Activated CD8-positive, alpha-beta memory T cell treated with anti-CD3 and anti-CD28 coated beads, Interleukin-2, amount 50 U/mL, for 24 hours (primary cell): ENCODE measurements at regions not wholly inside any gene's neighbourhood (a gene's known extent, or its start where the extent isn't known, plus 50 kb on each side); places are given as distances from the start of the nearest gene placed in this dataset.
"Not testable (repeated sequence)": the region's sequence is repeated elsewhere in the genome, so short reads cannot be mapped to it uniquely, and the experiment has no call there.

Experiments used
- DNase-seq: peaks from one replicate; pipeline ENCODE4 v3.0.0-alpha.2; 2020; ENCODE audit errors: extremely low read depth

- DNase-seq, result not testable (repeated sequence)
These were observed 150.2 kb upstream of the PRSS12 start for GRCh38 chr4:118502967-118503366.

GRCh38 chr4:118504927-118505326 is 152.1 kb upstream of the PRSS12 start:
- DNase-seq, result not testable (repeated sequence)

- DNase-seq, result not testable (repeated sequence)
These were observed 152.7 kb upstream of the PRSS12 start for GRCh38 chr4:118505491-118505890.

GRCh38 chr4:118512870-118513269 is 160.1 kb upstream of the PRSS12 start:
- not testable (repeated sequence) for DNase-seq

- DNase-seq, result not testable (repeated sequence)
These were observed 161.5 kb upstream of the PRSS12 start for GRCh38 chr4:118514332-118514731.

GRCh38 chr4:118516107-118516506 is 163.3 kb upstream of the PRSS12 start:
- not testable (repeated sequence) for DNase-seq

GRCh38 chr4:118530107-118530506 is 155.1 kb upstream of the METTL14 start:
- DNase-seq, result not testable (repeated sequence)

- DNase-seq, result not testable (repeated sequence)
These were observed 153.2 kb upstream of the METTL14 start for GRCh38 chr4:118531947-118532346.

- not testable (repeated sequence) for DNase-seq
These were observed 149.4 kb upstream of the METTL14 start for GRCh38 chr4:118535788-118536187.

GRCh38 chr4:118539412-118540077 is 145.6 kb upstream of the METTL14 start:
- DNase-seq, result not testable (repeated sequence)

- not testable (repeated sequence) for DNase-seq
These were observed 128.6 kb upstream of the METTL14 start for GRCh38 chr4:118556576-118556975.

- DNase-seq, result no peak
These were observed 127.8 kb upstream of the METTL14 start for GRCh38 chr4:118557298-118557851.

GRCh38 chr4:118558188-118558587 is 127.0 kb upstream of the METTL14 start:
- not testable (repeated sequence) for DNase-seq

- DNase-seq, result not testable (repeated sequence)
These were observed 123.6 kb upstream of the METTL14 start for GRCh38 chr4:118561559-118561958.

- not testable (repeated sequence) for DNase-seq
These were observed 119.1 kb upstream of the METTL14 start for GRCh38 chr4:118566003-118566513.

GRCh38 chr4:118572991-118573390 is 112.2 kb upstream of the METTL14 start:
- DNase-seq, result not testable (repeated sequence)

- DNase-seq, result not testable (repeated sequence)
These were observed 110.8 kb upstream of the METTL14 start for GRCh38 chr4:118574251-118574913.

- DNase-seq, result not testable (repeated sequence)
These were observed 110.1 kb upstream of the METTL14 start for GRCh38 chr4:118575057-118575456.

- DNase-seq, result not testable (repeated sequence)
These were observed 109.5 kb upstream of the METTL14 start for GRCh38 chr4:118575726-118576125.

- not testable (repeated sequence) for DNase-seq
These were observed 108.4 kb upstream of the METTL14 start for GRCh38 chr4:118576709-118577219.

GRCh38 chr4:118585015-118585414 is 100.2 kb upstream of the METTL14 start:
- DNase-seq, result no peak

GRCh38 chr4:118586357-118586790 is 98.8 kb upstream of the METTL14 start:
- DNase-seq, result no peak
